ENCODE measurements at regions not wholly inside any gene's neighbourhood (a gene's known extent, or its start where the extent isn't known, plus 50 kb on each side); places are given as distances from the start of the nearest gene placed in this dataset.

DNA sequence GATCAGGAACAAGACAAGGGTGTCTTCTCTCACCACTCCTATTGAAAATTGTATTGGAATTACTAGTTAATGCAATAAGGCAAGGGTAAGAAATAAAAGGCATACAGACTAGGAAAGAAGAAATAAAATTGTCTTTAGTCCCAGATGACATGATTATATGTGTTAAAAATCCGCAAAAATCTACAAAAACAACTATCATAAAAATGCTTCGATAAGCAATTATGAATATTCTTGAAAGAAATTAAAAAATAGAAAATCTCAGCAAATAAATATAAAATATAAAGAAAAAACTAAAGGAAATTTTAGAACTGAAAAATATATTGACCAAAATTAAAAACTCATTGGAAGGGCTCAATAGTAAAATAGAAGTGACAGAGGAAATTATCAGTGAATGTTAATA is 243.3 kb downstream of the ZNF674 start:
- DNase-seq (ENCODE audit: low spot score) = no peak

DNA sequence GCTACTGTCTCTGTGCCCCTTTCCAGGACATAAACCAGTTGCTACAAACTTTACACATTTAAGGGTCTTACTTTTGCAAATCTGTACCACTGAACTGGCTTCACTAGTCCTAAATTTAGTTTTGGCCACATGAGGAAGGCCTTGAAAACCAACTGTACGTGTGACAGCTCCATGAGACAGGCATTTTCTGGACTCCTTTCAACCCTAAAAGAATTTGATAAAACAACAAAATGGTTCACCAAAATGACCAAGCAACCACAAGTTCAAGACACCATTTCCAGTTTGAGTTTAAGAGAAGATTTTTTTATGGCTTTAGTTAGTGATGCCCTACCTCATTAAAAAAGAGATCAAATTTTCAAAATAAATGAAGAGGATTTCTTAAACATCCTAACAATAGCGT is 246.4 kb downstream of the ZNF674 start:
- no peak for DNase-seq (ENCODE audit: low spot score)

DNA sequence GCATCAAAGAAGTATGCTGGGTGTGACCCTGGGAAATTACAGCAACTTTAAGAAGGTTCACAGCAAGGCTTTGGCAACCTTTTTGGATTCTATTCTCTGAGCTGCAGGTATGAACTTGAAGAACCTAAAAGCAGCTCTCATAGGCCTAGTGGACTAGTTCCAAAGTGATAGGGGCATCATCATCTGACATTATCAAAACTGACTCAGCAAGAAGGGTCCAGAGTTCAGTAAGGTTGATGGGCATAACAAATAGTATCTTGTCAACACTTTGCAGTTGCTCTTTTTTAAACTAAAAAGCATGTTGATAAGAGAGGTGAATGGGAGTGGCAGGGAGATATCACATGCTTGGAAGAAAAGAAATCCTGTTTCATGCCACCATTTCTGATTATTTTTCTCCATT is 249.3 kb downstream of the ZNF674 start:
- DNase-seq (ENCODE audit: low spot score) = no peak

DNA sequence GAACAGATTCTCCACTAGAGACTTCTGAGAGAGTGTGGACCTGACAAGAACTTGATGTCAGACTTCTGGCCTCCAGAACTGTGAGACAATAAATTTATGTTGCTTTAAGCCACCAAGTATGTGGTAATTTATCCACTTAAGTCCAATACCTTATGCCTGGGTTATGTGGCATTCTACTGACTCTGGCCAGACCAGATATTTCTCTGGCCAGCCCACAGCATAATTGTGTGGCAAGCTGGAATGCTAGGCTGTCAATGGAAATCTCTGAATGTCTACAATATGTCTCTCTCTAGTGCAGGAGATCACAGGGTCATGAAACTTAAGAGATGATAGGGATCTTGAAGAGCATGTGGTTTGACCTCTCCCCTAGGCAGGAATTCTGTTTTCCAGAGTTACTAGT is 251.0 kb downstream of the ZNF674 start:
- no peak for DNase-seq (ENCODE audit: low spot score)

DNA sequence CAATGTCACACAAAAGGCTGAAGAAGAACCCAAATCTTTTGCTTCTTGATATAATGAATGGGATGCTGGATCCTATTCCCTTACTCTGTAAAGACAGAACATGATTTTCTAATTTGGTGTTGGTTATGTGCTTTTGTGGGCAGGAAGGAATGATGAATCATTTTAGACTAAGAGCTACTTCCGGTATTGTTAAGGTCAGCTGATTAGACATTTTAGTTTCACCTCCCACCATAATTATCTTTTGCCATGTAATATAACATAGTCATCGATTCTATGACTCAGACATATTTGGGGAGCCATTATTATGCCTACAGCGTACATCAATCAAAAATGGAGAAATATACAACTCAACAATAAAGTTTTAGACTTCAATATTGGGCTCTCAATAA is 265.3 kb downstream of the ZNF674 start:
- DNase-seq (ENCODE audit: low spot score) = no peak

DNA sequence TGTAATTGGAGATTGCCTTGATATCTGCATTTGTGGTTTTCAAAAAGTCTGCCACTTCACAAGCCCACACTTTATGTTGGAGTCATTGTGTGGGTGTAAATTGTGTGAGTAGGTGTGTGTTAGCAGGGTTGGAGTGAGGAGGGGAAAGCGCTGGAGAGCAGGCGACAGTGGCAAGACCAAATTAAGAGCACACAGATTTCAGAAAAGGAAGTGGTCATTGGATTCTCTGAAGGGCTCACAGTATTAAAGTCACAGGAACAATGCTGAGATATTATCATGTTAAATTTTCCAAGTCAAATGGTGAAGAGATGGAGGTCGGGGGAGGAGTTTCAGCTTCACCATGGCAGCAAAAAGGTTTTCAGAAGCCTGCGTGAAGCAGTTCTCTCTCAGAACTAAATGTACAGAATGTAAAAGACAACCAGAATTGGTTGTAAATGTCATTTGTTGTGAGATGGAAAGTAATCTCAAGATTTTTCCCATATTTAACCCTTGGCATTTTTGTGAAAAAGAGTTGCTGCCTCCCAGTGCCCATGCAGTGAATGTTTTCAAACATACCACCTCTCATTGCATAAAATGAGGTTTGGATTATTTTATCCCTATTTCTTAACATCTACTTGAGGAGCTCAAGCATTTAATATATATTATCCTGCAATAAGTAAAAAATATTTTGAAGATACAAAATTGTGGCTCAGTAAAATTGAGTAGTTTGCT is 265.9 kb downstream of the ZNF674 start:
- DNase-seq (ENCODE audit: low spot score) = no peak

DNA sequence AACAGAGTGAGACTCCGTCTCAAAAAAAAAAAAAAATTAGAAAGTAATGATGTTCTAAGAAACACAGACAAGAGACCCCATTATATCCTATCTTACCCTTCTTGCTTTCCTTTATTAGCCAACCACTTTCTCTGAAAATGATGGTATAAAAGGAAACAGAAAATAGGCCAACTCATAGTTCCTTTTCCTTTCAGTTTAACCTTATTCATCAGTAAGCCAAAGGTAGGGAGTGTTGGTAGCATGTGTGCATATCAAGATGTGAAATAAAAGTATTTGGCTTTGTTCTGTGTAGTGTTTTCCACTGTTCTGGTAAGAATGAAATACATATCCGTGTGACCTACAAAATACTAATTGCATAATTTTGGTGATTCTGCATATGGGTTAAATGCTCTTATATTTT is 266.6 kb downstream of the ZNF674 start:
- DNase-seq (ENCODE audit: low spot score) = no peak

DNA sequence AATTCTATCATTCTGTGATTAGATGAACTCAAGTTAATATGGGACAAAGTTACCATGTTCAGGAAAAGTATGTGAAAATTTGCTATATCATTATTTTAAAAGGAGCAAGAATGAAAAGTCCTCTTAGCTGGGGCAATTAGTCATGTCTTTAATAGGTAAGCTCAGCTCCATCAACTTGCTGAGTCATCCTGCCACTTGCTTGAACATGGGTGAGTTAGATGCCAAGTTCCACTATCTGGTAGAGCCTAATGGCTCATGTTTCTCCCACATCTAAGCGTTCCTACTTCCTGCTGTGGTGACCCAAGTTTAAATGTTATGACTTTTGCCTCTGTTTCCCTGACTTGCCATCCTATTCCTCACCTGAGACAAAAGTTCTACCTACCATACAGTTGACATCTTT is 276.8 kb downstream of the ZNF674 start:
- no peak for DNase-seq (ENCODE audit: low spot score)

DNA sequence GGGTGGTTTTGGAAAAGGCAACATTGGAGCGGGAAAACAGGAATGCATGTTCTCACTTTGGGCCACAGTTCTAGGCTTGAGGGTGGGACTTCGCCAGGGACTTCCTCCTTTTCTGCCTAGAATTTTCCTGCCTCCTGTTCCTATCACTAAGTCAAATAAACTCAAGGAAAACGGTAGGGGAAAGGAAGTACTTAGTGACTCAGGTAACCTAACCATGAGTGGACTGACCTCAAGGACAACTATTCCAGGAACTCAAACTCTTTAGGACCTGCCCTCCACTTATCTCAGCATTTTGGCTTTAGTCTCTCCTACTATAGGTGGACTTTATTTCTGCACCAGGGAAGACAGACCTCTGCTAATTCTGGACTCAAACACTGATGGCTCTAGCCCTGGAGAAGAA is 281.7 kb downstream of the ZNF674 start:
- no peak for DNase-seq (ENCODE audit: low spot score)

DNA sequence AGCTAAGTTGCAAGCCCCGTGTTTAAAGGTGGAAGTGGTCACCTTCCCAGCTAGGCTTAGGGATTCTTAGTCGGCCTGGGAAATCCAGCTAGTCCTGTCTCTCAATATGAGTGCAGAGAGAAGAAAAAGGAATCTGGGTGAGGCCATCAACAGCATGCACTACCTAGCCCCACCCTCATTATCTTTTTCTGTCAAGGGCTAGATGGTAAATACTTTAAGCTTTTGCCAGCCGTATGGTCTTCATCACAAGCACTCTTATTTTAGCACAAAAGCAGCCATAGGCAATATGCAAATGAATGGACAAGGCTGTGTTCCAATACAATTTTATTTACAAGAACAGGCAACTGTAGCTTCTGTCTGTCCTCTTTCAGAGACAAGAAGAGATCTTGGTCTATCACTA is 282.9 kb downstream of the ZNF674 start:
- DNase-seq (ENCODE audit: low spot score) = no peak

DNA sequence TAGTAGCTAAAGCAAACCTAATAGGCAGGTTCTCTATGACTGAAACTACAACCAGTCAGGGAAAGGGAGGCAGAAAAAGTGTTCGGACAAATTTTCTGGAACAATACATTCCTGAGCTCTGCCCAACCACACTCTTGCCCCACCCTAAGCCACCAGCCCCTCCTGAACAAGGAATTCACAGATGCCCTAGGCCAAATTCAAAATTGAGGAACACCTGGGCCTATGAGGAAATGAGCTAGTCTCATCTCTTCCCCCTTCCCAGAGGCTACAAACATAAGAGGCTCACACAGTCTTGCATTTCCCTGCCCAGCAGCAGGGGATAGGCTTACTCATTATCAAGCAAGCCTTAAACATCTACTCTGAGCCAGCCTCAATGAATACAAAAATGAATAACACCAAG is 284.7 kb downstream of the ZNF674 start:
- DNase-seq (ENCODE audit: low spot score) = no peak

DNA sequence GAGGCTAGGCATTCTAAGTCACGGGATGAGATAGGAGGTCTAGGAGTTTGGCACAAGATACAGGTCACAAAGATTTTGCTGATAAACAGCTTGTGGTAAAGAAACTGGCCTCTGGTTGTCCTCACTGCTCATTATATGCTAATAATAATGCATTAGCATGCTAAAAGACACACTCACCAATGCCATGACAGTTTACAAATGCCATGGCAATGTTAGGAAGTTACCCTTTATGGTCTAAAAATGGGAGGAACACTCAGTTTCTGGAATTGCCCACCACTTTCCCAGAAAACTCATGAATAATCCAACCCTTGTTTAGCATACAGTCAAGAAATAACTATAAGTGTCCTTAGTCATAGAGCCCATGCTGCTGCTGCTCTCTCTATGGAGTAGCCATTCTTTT is 286.9 kb downstream of the ZNF674 start:
- DNase-seq (ENCODE audit: low spot score) = no peak

DNA sequence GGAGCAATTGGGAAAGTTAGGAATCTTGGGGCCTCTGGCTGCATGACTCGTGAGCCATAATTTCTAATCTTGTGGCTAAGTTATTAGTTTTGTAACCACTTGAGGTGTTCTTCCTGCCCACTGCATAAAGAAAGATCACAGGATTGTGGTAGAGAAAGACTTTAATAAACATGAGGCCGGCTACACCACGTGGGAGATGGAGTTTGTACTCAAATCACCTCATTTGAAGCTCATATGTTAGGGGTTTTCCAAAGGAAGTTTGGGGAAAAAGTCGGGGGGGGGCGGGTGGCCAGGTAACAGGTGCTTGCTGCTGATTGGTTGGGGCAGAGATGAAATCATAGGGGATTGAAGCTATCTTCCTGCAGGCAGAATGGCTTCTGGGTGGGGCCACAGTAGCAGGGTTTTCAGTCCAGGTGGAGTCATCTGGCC is 287.8 kb downstream of the ZNF674 start:
- no peak for DNase-seq (ENCODE audit: low spot score)

DNA sequence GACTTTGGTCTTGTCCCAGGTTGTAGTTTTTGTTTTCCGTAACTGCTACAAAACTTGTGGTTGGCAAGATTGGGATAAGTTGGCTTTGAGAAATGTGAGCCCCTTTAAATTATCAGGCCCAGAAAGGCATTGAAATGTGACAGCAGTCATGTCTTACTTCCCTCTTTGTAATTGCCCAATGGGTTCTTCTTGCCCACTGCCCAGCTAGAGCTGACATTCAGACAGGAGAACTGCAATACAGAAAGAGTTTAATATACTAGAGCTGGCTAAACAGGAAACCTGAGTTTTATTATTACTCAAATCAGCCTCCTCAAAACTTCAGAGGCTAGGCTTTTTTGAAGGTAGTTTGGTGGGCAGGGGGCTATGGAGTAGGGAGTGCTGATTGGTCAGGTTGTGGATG is 288.3 kb downstream of the ZNF674 start:
- no peak for DNase-seq (ENCODE audit: low spot score)

DNA sequence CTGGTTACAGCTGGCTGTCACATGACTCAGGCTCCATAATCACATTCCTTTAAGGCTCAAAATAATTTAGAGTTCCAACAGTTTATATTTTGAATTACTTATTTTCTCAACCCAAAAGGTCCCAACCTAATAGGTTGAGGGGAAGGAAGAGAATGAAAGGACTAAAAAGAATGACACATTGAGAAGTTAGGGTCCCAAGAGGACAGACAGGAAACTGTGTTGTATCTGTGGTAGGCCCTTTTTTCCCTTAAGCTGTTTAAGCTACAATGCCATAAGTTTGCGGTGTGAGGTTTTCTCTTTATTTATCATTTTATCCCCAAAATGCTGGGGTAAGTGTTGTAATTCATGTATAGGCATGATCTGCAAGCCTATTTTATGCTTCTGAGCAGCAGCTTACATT is 290.2 kb downstream of the ZNF674 start:
- no peak for DNase-seq (ENCODE audit: low spot score)

DNA sequence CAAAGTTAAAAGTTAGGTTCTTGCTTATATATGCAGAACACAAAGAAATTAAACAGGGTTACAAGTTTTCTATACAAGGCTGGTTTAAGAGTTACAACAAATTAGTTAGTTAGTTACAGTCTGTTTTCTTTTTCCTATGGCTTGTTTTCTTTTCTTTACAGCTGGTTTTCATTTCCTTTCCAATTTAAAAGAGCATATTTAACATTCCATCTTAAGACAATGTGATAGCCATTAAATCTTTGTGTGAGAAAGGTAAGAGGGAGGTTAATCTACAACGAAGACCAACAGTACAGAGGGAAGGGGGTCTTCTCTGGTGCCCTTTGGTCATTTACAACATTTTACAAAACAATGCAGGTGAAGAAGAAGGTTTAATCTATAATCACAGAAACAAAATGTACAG is 290.6 kb downstream of the ZNF674 start:
- no peak for DNase-seq (ENCODE audit: low spot score)

DNA sequence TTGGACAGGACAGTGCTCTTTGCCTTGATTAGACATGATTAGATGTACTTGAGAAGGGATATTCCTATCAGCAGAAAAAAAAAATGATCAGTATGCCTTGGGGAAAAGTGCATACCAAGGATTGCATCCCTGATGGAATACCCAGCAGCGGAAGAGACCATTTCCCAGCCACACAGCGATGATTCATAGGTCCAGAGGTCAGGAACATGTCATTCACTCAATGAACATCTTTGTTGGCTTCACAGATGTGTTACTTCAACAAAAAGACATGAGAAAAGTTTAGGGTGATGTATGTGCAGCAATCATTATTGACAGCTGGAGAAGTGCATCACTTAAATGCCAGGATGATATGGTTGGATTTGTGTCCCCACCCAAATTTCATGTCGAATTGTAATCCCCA is 293.5 kb downstream of the ZNF674 start:
- no peak for DNase-seq (ENCODE audit: low spot score)

DNA sequence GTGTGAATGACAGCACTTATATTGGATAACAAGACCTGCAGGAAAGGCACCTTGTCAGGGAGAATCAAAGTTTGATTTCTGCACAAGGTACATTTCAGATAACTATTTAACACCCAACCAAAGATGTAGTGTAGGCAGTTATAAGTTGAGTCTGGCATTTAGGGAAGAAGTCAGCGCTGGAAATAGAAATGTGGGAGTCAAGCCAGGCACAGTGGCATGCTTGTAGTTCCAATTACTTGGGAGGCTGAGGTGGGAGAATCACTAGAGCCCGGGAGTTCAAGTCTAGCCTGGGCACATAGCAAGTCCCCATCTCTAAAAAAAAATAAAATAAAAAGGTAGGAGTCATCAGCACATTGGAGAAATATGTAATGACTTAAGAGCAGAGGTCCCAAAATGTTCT is 295.1 kb downstream of the ZNF674 start:
- DNase-seq (ENCODE audit: low spot score) = no peak

DNA sequence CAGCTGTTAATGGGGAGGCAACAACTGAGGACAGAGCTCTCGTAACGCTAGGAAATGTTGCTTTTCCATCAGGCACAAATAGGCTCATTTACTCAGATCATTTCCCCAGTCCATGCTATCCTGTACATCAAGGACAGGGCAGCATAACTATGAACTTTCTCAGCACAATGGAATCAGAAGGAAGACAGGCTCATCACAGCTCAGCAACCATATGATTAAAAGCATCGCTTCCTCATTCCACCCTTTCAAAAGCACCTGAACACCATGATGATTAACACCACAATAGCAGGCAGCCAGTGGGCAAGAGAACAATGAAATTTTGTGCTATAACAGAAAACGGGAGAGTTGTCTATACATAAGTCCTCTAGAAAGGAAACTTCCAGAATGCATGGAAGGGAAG is 297.8 kb downstream of the ZNF674 start:
- DNase-seq (ENCODE audit: low spot score) = no peak

DNA sequence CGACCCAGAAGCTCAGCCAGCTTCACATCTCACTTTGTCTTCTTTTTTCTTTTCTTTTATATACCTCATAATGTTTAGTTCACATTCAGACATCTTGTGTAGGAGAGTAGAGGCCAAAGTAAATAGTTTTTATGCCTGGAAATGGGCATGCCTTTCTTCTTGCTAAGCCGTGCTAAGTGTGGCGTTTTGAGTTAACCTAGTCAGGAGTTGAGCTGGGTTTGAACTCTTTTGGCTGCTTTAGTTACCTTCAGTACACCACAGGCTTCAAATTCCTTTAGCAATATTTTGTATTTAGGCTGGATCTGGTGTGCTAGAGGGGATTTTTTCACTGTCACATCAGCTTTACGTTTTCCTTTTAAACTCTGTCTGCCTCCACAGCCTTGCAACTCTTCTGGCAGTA is 300.8 kb downstream of the ZNF674 start:
- DNase-seq (ENCODE audit: low spot score) = no peak

DNA sequence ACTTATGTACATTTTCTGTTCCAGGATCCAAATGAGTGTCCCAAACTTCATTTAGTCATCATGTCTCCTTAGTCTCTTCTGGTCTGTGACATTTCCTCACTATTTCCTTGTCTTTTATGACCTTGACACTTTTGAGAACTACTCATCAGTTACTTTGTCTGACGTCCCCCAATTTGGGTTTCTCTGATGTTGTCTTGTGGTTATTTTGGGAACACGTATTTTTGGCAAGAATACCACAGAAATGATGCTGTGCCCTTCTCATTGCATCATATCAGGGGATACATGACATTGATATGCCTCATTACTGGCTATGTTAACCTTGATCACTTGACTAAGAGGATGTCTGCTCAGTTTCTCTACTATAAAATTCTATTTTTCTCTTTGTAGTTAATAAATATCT is 308.8 kb downstream of the ZNF674 start:
- no peak for DNase-seq (ENCODE audit: low spot score)

DNA sequence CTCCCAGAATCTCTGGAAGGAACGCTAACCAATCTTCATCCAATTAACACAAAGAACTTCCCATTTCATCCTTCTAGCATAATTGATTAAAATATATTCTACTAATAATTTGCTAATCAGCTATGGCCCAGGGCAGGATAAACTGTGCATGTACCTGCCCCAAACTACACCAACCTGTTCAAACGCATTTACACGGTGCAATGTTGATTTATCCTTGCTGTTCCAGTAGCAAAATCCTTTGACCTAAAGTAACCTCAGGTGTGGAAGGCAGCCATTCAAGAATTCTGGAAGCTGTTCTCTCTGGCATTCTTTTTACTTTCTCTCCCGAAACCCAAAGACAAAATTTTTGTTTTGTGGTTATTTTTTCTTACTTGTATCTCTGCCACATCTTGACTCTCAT is 309.4 kb downstream of the ZNF674 start:
- DNase-seq (ENCODE audit: low spot score) = no peak

DNA sequence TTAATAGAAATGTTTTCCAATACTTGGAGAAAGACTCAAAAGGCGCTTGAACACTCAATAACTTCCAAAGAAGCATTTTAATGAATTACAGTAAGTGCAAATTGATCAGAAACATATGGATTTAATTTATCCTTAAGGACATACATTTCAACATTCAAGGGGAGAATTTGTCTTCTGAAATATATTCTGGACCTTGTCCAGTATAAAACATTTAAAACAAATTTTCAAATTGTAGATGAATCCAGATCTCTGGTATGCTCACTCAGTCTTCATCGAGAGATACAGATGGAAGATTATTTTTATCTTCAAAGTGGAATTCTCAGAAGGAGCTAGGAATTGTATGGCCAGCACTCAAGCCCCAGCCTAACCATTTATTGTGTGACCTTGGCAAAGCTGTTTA is 310.4 kb downstream of the ZNF674 start:
- DNase-seq (ENCODE audit: low spot score) = no peak

DNA sequence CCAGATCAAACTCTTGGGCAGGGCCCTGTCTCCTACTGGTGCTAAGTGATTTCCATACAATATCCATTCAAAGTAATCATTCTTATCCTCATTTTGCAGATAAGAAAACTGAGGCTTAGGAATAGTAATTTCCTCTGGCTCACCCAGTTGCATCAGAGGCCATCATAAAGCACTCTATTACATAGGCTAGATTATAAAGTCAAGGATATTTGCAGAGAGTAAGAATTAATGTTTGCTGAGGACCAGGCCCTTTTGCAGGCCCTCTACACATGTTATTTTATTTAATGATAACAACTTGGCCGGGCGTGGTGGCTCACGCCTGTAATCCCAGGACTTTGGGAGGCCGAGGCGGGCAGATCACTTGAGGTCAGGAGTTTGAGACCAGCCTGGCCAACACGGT is 316.8 kb downstream of the ZNF674 start:
- no peak for DNase-seq (ENCODE audit: low spot score)

DNA sequence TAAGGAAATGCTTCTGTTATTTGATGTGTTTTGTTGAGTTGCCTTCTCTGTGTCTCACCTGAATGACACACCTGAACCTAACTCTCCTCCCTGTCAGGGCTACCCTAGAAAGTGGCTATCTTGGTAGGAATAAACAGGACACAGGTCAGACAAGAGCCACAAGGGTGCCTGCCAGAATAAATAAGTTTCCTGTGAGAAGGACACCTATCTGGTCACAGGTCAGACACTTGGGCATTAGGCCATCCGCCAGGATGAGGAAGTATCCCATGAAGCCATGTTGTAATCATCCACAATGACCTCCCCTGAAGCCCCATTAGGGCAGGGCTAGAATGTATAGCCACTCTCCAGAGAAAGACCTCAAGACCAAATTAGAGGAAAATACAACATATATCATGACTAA is 318.8 kb downstream of the ZNF674 start:
- no peak for DNase-seq (ENCODE audit: low spot score)
